Erythroblast (primary cell): ENCODE measurements at regions not wholly inside any gene's neighbourhood (a gene's known extent, or its start where the extent isn't known, plus 50 kb on each side); places are given as distances from the start of the nearest gene placed in this dataset.

Source experiments
- GATA1 ChIP-seq: IDR thresholded peaks from 2 replicates; pipeline ENCODE4 v1.6.1; 2011; ENCODE audit warnings: low read depth, mild to moderate bottlenecking, control low read depth, low read length, moderate library complexity
- POLR2A ChIP-seq: IDR thresholded peaks from 2 replicates; pipeline ENCODE4 v1.6.1; 2011; ENCODE audit warnings: mild to moderate bottlenecking, low read length

GRCh38 chr3:150261418-150261817 is 146.7 kb upstream of the TSC22D2 start:
- no peak for TF ChIP-seq POLR2A
- TF ChIP-seq GATA1: no peak
